KMS-11 (cell line): ENCODE measurements at regions not wholly inside any gene's neighbourhood (a gene's known extent, or its start where the extent isn't known, plus 50 kb on each side); places are given as distances from the start of the nearest gene placed in this dataset.

ENCODE experiments used
- H2AFZ ChIP-seq: fragments of 200-600 bp; sonication (generic); 2 replicates; pipeline ENCODE4 v1.6.1; 2016; ENCODE audit warnings: antibody characterized with exemption, mixed run types, low read depth
- H3K27ac ChIP-seq: fragments of 200-600 bp; sonication (generic); 2 replicates; pipeline ENCODE4 v1.6.1; 2016; ENCODE audit warnings: mild to moderate bottlenecking, mixed run types
- H3K27me3 ChIP-seq: fragments of 200-600 bp; sonication (generic); 2 replicates; pipeline ENCODE4 v1.6.1; 2017; ENCODE audit warnings: mild to moderate bottlenecking, low read depth, mixed run types, moderate library complexity; ENCODE audit not compliant: insufficient read depth
- H3K36me3 ChIP-seq: fragments of 200-600 bp; sonication (generic); 2 replicates; pipeline ENCODE4 v1.6.1; 2017; ENCODE audit warnings: mild to moderate bottlenecking, mixed run types; ENCODE audit not compliant: insufficient read depth
- H3K4me1 ChIP-seq: fragments of 200-600 bp; sonication (generic); 2 replicates; pipeline ENCODE4 v1.6.1; 2016; ENCODE audit warnings: mild to moderate bottlenecking, low read depth, mixed run types; ENCODE audit not compliant: poor library complexity, severe bottlenecking
- H3K4me2 ChIP-seq: fragments of 200-600 bp; sonication (generic); 2 replicates; pipeline ENCODE4 v1.7.0; 2016; ENCODE audit warnings: mild to moderate bottlenecking, mixed run types
- H3K4me3 ChIP-seq: fragments of 200-600 bp; sonication (generic); IDR thresholded peaks from 2 replicates; pipeline ENCODE4 v1.6.1; 2017; ENCODE audit warnings: low read depth, low read length, mixed read lengths; ENCODE audit not compliant: insufficient read depth
- H3K79me2 ChIP-seq: fragments of 200-600 bp; sonication (generic); 2 replicates; pipeline ENCODE4 v1.6.1; 2016; ENCODE audit warnings: low read depth, mixed run types; ENCODE audit not compliant: insufficient read depth
- H3K9ac ChIP-seq: fragments of 200-600 bp; sonication (generic); 2 replicates; pipeline ENCODE4 v1.6.1; 2016; ENCODE audit warnings: mild to moderate bottlenecking, mixed run types
- H4K20me1 ChIP-seq: fragments of 200-600 bp; sonication (generic); 2 replicates; pipeline ENCODE4 v1.6.1; 2016; ENCODE audit warnings: mild to moderate bottlenecking, mixed run types; ENCODE audit not compliant: insufficient read depth
- TF ChIP-seq, protein P1 (sequence below): fragments of 200-600 bp; sonication (generic); conservative IDR thresholded peaks from 2 replicates; pipeline ENCODE4 v1.6.1; 2017; ENCODE audit warnings: low read depth, mild to moderate bottlenecking, antibody characterized with exemption, low read length, moderate library complexity, mixed read lengths

DNA sequence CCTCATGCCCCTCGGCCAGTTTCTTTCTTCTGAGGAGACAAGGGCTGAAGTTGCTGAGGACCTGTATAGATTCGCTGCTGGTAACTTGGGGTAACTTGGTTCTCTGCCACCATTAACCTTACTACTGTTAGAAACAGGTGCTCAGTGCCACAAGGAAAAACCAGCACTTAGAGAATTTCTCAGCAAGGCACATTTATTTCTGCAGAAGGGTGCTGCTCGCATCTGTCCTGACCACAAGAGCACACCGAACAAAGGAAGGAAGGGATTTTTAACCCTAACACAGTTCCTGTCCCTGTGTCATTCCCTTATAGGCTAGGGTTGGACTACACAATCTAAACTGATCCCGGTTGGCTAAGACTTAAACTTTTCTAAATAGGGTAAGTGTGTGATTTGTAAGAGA, 154.1 kb downstream of the SOCS6 start:
- no peak overlapping the region for H2AFZ ChIP-seq
- no peaks in the 10 kb centered on the region for H3K27me3 ChIP-seq
- no peak overlapping the region for H3K9ac ChIP-seq
- H3K36me3 ChIP-seq, result no peaks in the 10 kb centered on the region
- no peak overlapping the region for H3K4me3 ChIP-seq
- H3K27ac ChIP-seq, result no peak overlapping the region
- no peaks in the 10 kb centered on the region for H3K4me1 ChIP-seq
- H4K20me1 ChIP-seq, result no peaks in the 10 kb centered on the region
- no peak overlapping the region for H3K4me2 ChIP-seq
- no peaks in the 10 kb centered on the region for H3K79me2 ChIP-seq
- TF ChIP-seq, protein P1, sequence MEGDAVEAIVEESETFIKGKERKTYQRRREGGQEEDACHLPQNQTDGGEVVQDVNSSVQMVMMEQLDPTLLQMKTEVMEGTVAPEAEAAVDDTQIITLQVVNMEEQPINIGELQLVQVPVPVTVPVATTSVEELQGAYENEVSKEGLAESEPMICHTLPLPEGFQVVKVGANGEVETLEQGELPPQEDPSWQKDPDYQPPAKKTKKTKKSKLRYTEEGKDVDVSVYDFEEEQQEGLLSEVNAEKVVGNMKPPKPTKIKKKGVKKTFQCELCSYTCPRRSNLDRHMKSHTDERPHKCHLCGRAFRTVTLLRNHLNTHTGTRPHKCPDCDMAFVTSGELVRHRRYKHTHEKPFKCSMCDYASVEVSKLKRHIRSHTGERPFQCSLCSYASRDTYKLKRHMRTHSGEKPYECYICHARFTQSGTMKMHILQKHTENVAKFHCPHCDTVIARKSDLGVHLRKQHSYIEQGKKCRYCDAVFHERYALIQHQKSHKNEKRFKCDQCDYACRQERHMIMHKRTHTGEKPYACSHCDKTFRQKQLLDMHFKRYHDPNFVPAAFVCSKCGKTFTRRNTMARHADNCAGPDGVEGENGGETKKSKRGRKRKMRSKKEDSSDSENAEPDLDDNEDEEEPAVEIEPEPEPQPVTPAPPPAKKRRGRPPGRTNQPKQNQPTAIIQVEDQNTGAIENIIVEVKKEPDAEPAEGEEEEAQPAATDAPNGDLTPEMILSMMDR, result no peak

DNA sequence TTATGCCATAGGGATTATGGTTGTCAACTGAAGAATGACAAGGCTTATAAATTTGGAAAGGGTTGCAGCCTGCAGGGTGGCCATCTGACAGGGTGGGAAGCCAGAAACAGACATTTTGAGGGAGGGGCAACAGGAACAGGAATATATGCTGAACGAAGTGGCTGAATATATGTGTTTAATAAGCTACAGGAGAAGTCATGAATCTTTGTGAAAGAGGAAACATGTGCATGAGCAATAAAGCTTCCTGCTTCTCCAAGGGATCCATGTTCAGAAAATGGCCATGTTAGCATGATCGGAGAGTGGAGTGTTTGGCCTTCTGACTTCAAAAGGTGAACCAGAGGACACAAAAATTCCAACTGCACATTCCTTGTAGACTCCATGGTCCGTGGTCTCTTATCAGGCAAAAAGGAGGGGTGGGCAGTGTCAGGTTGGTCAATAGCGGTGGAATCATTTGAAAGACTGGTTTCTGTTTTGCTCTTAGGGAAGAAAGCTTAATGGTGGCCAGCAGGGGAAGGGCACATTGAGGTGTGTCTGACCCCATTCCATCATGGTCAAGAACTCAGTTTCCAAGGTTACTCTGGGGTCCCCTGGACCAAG, 144.1 kb downstream of the SOCS6 start:
- TF ChIP-seq, protein P1, result no peak
- Histone ChIP-seq H3K9ac (no peak overlapping the region), H3K27me3 (no peaks in the 10 kb centered on the region), H3K4me2 (no peak overlapping the region), H3K4me1 (peaks cover 41% of the 10 kb centered on the region), H2AFZ (peak overlapping the region; percentile 20; the same call in 1 of the 2 replicates), H3K36me3 (no peaks in the 10 kb centered on the region), H3K27ac (no peak overlapping the region), H3K79me2 (no peaks in the 10 kb centered on the region), H3K4me3 (no peak overlapping the region), H4K20me1 (no peaks in the 10 kb centered on the region)

DNA sequence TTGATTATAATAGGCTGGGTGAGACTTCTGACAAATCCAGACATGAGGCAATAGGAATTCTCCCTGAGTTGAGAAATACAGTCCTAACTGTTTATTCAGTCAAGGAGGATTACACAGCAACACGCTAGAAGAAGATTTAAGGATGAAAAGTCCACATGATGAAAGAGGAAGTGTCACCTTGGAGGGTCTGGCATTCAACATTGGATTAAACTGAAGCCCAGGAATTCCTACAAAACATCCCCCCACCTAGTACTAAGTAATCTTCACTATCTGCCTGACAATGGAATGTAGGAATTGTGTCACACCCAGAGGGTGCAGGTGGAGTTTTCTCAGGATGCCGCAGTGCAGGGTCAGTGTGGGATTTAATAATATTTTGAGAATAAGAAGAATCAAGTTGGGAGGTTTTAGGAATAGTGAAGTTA, 142.4 kb downstream of the SOCS6 start:
- Histone ChIP-seq H4K20me1 (no peaks in the 10 kb centered on the region), H3K79me2 (no peaks in the 10 kb centered on the region), H3K36me3 (no peaks in the 10 kb centered on the region), H3K4me3 (no peak overlapping the region), H3K4me1 (peaks cover 52% of the 10 kb centered on the region), H3K27ac (no peak overlapping the region), H3K4me2 (no peak overlapping the region), H3K27me3 (no peaks in the 10 kb centered on the region), H3K9ac (no peak overlapping the region), H2AFZ (no peak overlapping the region)
- TF ChIP-seq, protein P1, result no peak

GRCh38 chr18:70430501-70431173, 141.8 kb downstream of the SOCS6 start:
- Histone ChIP-seq H2AFZ (no peak overlapping the region), H3K4me2 (no peak overlapping the region), H3K9ac (no peak overlapping the region), H3K79me2 (no peaks in the 10 kb centered on the region), H3K27me3 (no peaks in the 10 kb centered on the region), H3K27ac (no peak overlapping the region), H3K36me3 (no peaks in the 10 kb centered on the region), H3K4me3 (no peak overlapping the region), H4K20me1 (no peaks in the 10 kb centered on the region), H3K4me1 (peaks cover 52% of the 10 kb centered on the region)
- TF ChIP-seq, protein P1, result no peak
